ENCODE measurements at regions not wholly inside any gene's neighbourhood (a gene's known extent, or its start where the extent isn't known, plus 50 kb on each side); places are given as distances from the start of the nearest gene placed in this dataset.
A peak's percentile ranks its signal among the peaks of the same experiment; 100 is the strongest.

- Mint-ChIP-seq H3K4me3 (no peak overlapping the region), H3K27me3 (ENCODE audit: insufficient read depth) (no peaks in the 10 kb centered on the region), H3K36me3 (ENCODE audit: low read depth) (peaks cover 22% of the 10 kb centered on the region), H3K27ac (no peak overlapping the region), H3K9me3 (peaks cover 4% of the 10 kb centered on the region; the same call in 1 of the 2 replicates), H3K4me1 (ENCODE audit: low read depth) (peaks cover 19% of the 10 kb centered on the region)
- TF ChIP-seq CTCF (IDR thresholded peaks at IDR 0.05): no peak
- no peak for DNase-seq
These were observed 411.7 kb downstream of the UTRN start for GRCh38 chr6:144696610-144697368.

GRCh38 chr6:144697369-144697760, 412.2 kb downstream of the UTRN start:
- H3K27ac Mint-ChIP-seq: no peak overlapping the region
- H3K4me1 Mint-ChIP-seq (ENCODE audit: low read depth): peaks cover 19% of the 10 kb centered on the region
- H3K9me3 Mint-ChIP-seq: no peaks in the 10 kb centered on the region
- no peaks in the 10 kb centered on the region for H3K27me3 Mint-ChIP-seq (ENCODE audit: insufficient read depth)
- TF ChIP-seq CTCF (IDR thresholded peaks at IDR 0.05): no peak
- no peak for DNase-seq
- H3K36me3 Mint-ChIP-seq (ENCODE audit: low read depth): peaks cover 16% of the 10 kb centered on the region
- no peak overlapping the region for H3K4me3 Mint-ChIP-seq

GRCh38 chr6:144697801-144698200, 412.7 kb downstream of the UTRN start:
- peaks cover 19% of the 10 kb centered on the region for H3K4me1 Mint-ChIP-seq (ENCODE audit: low read depth)
- no peak overlapping the region for H3K4me3 Mint-ChIP-seq
- no peak overlapping the region for H3K27ac Mint-ChIP-seq
- H3K36me3 Mint-ChIP-seq (ENCODE audit: low read depth): peaks cover 12% of the 10 kb centered on the region
- H3K9me3 Mint-ChIP-seq: no peaks in the 10 kb centered on the region
- TF ChIP-seq CTCF (IDR thresholded peaks at IDR 0.05): no peak
- DNase-seq: no peak
- H3K27me3 Mint-ChIP-seq (ENCODE audit: insufficient read depth): no peaks in the 10 kb centered on the region

GRCh38 chr6:144702781-144703180, 417.6 kb downstream of the UTRN start:
- no peak for TF ChIP-seq CTCF (IDR thresholded peaks at IDR 0.05)
- no peaks in the 10 kb centered on the region for H3K4me1 Mint-ChIP-seq (ENCODE audit: low read depth)
- H3K36me3 Mint-ChIP-seq (ENCODE audit: low read depth): peaks cover 17% of the 10 kb centered on the region
- no peak overlapping the region for H3K27ac Mint-ChIP-seq
- no peaks in the 10 kb centered on the region for H3K9me3 Mint-ChIP-seq
- H3K27me3 Mint-ChIP-seq (ENCODE audit: insufficient read depth): no peaks in the 10 kb centered on the region
- H3K4me3 Mint-ChIP-seq: no peak overlapping the region
- DNase-seq: no peak

GRCh38 chr6:144710207-144710606, 425.1 kb downstream of the UTRN start:
- H3K9me3 Mint-ChIP-seq: 0 out of 2 replicates have a peak, but pooled peaks cover 5% of the 10 kb centered on the region
- TF ChIP-seq CTCF (IDR thresholded peaks at IDR 0.05): no peak
- H3K4me3 Mint-ChIP-seq: peak overlapping the region; percentile 29
- H3K36me3 Mint-ChIP-seq (ENCODE audit: low read depth): peaks cover 15% of the 10 kb centered on the region
- no peaks in the 10 kb centered on the region for H3K27me3 Mint-ChIP-seq (ENCODE audit: insufficient read depth)
- H3K27ac Mint-ChIP-seq: peak overlapping the region; percentile 85
- DNase-seq: peak; percentile 93
- H3K4me1 Mint-ChIP-seq (ENCODE audit: low read depth): peaks cover 59% of the 10 kb centered on the region

Data from HFFc6 (cell line).